AG04450 (cell line): ENCODE measurements at regions not wholly inside any gene's neighbourhood (a gene's known extent, or its start where the extent isn't known, plus 50 kb on each side); places are given as distances from the start of the nearest gene placed in this dataset.

Experiments
- CTCF ChIA-PET: fragments of 300-600, 350-600 bp; formaldehyde crosslinking; extraction: SDS; loops from one replicate; lab custom pipeline; 2022; ENCODE audit warnings: antibody characterized with exemption, inconsistent platforms; lab: Charles Lee
- POLR2A ChIA-PET: fragments of 350-600 bp; formaldehyde crosslinking; extraction: SDS; loops from one replicate; lab custom pipeline; 2021; ENCODE audit warnings: antibody characterized with exemption, inconsistent platforms; lab: Yijun Ruan, JAX
- DNase-seq: peaks from one replicate; pipeline ENCODE4 v3.0.0-alpha.2; 2011; ENCODE audit warnings: low read depth, low spot score
- H3K27ac ChIP-seq: one replicate; pipeline ENCODE4 v1.5.1; 2012; ENCODE audit warnings: low read depth, low read length, control low read depth
- H3K27me3 ChIP-seq: one replicate; pipeline ENCODE4 v1.6.0; 2012; ENCODE audit warnings: low read length; ENCODE audit not compliant: control insufficient read depth, insufficient read depth
- H3K4me3 ChIP-seq: 2 replicates; pipeline ENCODE4 v1.5.1; 2011; ENCODE audit warnings: mild to moderate bottlenecking, low read depth, low read length, control low read depth
- H3K9me3 ChIP-seq: 2 replicates; pipeline ENCODE4 v1.5.1; 2012; ENCODE audit warnings: low read length; ENCODE audit not compliant: control insufficient read depth, insufficient read depth
- CTCF ChIP-seq: IDR thresholded peaks from 2 replicates; pipeline ENCODE4 v1.5.1; 2011; ENCODE audit warnings: low read depth, low read length, control low read depth, inconsistent platforms

GRCh38 chr11:95307286-95307685 lies 76.3 kb upstream of the SESN3 start:
- Histone ChIP-seq H3K4me3 (no peak overlapping the region), H3K9me3 (no peaks in the 10 kb centered on the region), H3K27ac (no peak overlapping the region), H3K27me3 (peaks cover 3% of the 10 kb centered on the region)
- ChIA-PET CTCF (interaction anchor here (1.6 kb wide), 1 partner anchor 398 kb away, joined by 3 read pairs; no protein-coding TSS in a partner anchor), POLR2A (no interaction called here)
- no peak for TF ChIP-seq CTCF
- no peak for DNase-seq

- TF ChIP-seq CTCF, result no peak
- peaks cover 3% of the 10 kb centered on the region for H3K27me3 ChIP-seq
- no peak overlapping the region for H3K4me3 ChIP-seq
- CTCF ChIA-PET, result interaction anchor here (1.6 kb wide), 1 partner anchor 399 kb away, joined by 3 read pairs; no protein-coding TSS in a partner anchor
- POLR2A ChIA-PET, result no interaction called here
- no peak overlapping the region for H3K27ac ChIP-seq
- no peaks in the 10 kb centered on the region for H3K9me3 ChIP-seq
- DNase-seq, result no peak
Observed at GRCh38 chr11:95306801-95307200, 75.8 kb upstream of the SESN3 start.

- DNase-seq, result no peak
- H3K9me3 ChIP-seq, result no peaks in the 10 kb centered on the region
- H3K27me3 ChIP-seq, result peaks cover 3% of the 10 kb centered on the region
- H3K27ac ChIP-seq, result no peak overlapping the region
- ChIA-PET CTCF (interaction anchor here (1.6 kb wide), 1 partner anchor 400 kb away, joined by 3 read pairs; no protein-coding TSS in a partner anchor), POLR2A (no interaction called here)
- no peak for TF ChIP-seq CTCF
- no peak overlapping the region for H3K4me3 ChIP-seq
Observed at GRCh38 chr11:95306123-95306522, 75.1 kb upstream of the SESN3 start.

- POLR2A ChIA-PET, result no interaction called here
- no peak for TF ChIP-seq CTCF
- CTCF ChIA-PET, result interaction anchor here (1.6 kb wide), 1 partner anchor 400 kb away, joined by 3 read pairs; no protein-coding TSS in a partner anchor
- Histone ChIP-seq H3K27me3 (peaks cover 3% of the 10 kb centered on the region), H3K9me3 (no peaks in the 10 kb centered on the region), H3K4me3 (no peak overlapping the region), H3K27ac (no peak overlapping the region)
- no peak for DNase-seq
Observed at GRCh38 chr11:95305705-95306104, 74.7 kb upstream of the SESN3 start.

- peaks cover 3% of the 10 kb centered on the region for H3K27me3 ChIP-seq
- TF ChIP-seq CTCF, result no peak
- H3K4me3 ChIP-seq, result no peak overlapping the region
- no peak for DNase-seq
- CTCF ChIA-PET, result no interaction called here
- H3K27ac ChIP-seq, result no peak overlapping the region
- POLR2A ChIA-PET, result no interaction called here
- no peaks in the 10 kb centered on the region for H3K9me3 ChIP-seq
Observed at GRCh38 chr11:95304777-95305176, 73.8 kb upstream of the SESN3 start.
